Transverse colon (tissue), 3 donors: ENCODE measurements at regions not wholly inside any gene's neighbourhood (a gene's known extent, or its start where the extent isn't known, plus 50 kb on each side); places are given as distances from the start of the nearest gene placed in this dataset.

Experiments used
- CTCF ChIP-seq, 5 experiments: fragments of 200-600 bp in 3 of 5; fragments of 450-650 bp in 2 of 5; sonication (generic) in 3 of 5; IDR thresholded peaks; 1 replicate in 2 of 5; 2 replicates in 3 of 5; pipeline ENCODE4 v1.5.1; 2016 to 2017; ENCODE audit warnings: antibody characterized with exemption in 5 of 5, inconsistent platforms in 3 of 5, mild to moderate bottlenecking in 2 of 5, moderate library complexity in 1 of 5
- POLR2A ChIP-seq: fragments of 450-650 bp; IDR thresholded peaks from one replicate; pipeline ENCODE4 v1.6.1; 2016; ENCODE audit warnings: antibody characterized with exemption, mild to moderate bottlenecking, moderate library complexity

GRCh38 chrX:42477396-42477795 lies 300.6 kb downstream of the PPP1R2C start:
- TF ChIP-seq CTCF (IDR thresholded peaks at IDR 0.05), result no peak
- TF ChIP-seq POLR2A, result no peak
